GM12878 (cell line): ENCODE measurements at regions not wholly inside any gene's neighbourhood (a gene's known extent, or its start where the extent isn't known, plus 50 kb on each side); places are given as distances from the start of the nearest gene placed in this dataset.

Experiments used
- ATAC-seq: fragments of 200-7000 bp; cut with Tn5 transposase; 3 replicates; pipeline ENCODE4 v1.9.1; 2020; ENCODE audit warnings: mild to moderate bottlenecking, moderate library complexity
- BruUV-seq: library from RNA; stranded (reverse); fragments of 400-500 nt; replicated peaks from 2 replicates; lab custom pipeline; 2021; lab: Mats Ljungman, UMichigan
- CTCF ChIA-PET: fragments of 300-600 bp; sonication (Branson Sonifier 250); formaldehyde crosslinking; extraction: SDS; loops from one replicate; lab custom pipeline; 2021; ENCODE audit warnings: inconsistent platforms; lab: Yijun Ruan, JAX
- POLR2A ChIA-PET: fragments of 350-600 bp; formaldehyde crosslinking; extraction: SDS; loops from one replicate; lab custom pipeline; 2021; ENCODE audit warnings: inconsistent platforms; lab: Charles Lee
- RAD21 ChIA-PET: fragments of 300-600 bp; sonication (Branson Sonifier 250); formaldehyde crosslinking; loops from one replicate; lab custom pipeline; 2023; ENCODE audit warnings: antibody characterized with exemption; ENCODE audit not compliant: unreplicated experiment; lab: Charles Lee
- SMC1A ChIA-PET: fragments of 300-600 bp; sonication (Branson Sonifier 250); formaldehyde crosslinking; loops from one replicate; lab custom pipeline; 2023; ENCODE audit not compliant: unreplicated experiment, uncharacterized antibody; lab: Charles Lee
- DNase-seq: peaks from one replicate; pipeline ENCODE4 v3.0.0-alpha.2; 2011; ENCODE audit warnings: low read depth, low spot score
- FAIRE-seq: peaks from 3 replicates; lab custom pipeline; 2011; peaks lifted over from hg19 to GRCh38; lab: Jason Lieb, UNC
- H2AFZ ChIP-seq: 2 replicates; pipeline ENCODE4 v1.6.0; 2011; ENCODE audit warnings: low read depth, low read length, control low read depth; ENCODE audit not compliant: control insufficient read depth
- H3K27ac ChIP-seq: 2 replicates; pipeline ENCODE4 v1.5.1; 2011; ENCODE audit warnings: control low read depth; ENCODE audit not compliant: control insufficient read depth, insufficient read depth
- H3K27me3 ChIP-seq, 2 experiments: replicated peaks in 1 of 2; 2 replicates each; pipeline versions ENCODE4 v1.6.0 to v1.6.1; 2011; ENCODE audit warnings: low read length in 1 of 2; ENCODE audit not compliant: control insufficient read depth in 2 of 2, insufficient read depth in 2 of 2
- H3K36me3 ChIP-seq, 2 experiments: 2 replicates each; pipeline ENCODE4 v1.5.1; 2011; ENCODE audit warnings: low read length in 1 of 2; ENCODE audit not compliant: control insufficient read depth in 2 of 2, insufficient read depth in 2 of 2
- H3K4me1 ChIP-seq: 2 replicates; pipeline ENCODE4 v1.6.1; 2011; ENCODE audit warnings: mild to moderate bottlenecking, low read length, moderate library complexity, mixed read lengths; ENCODE audit not compliant: control insufficient read depth, insufficient read depth
- H3K4me2 ChIP-seq: 2 replicates; pipeline ENCODE4 v1.6.0; 2011; ENCODE audit warnings: control low read depth; ENCODE audit not compliant: control insufficient read depth, insufficient read depth
- H3K4me3 ChIP-seq: fragments of 200-600 bp; sonication (generic); 2 replicates; pipeline ENCODE4 v1.5.1; 2016
- H3K79me2 ChIP-seq: 2 replicates; pipeline ENCODE4 v1.6.0; 2011; ENCODE audit warnings: low read length; ENCODE audit not compliant: control insufficient read depth, insufficient read depth
- H3K9ac ChIP-seq: 2 replicates; pipeline ENCODE4 v1.8.0; 2011; ENCODE audit warnings: low read length, control low read depth, mixed read lengths; ENCODE audit not compliant: control insufficient read depth, insufficient read depth
- H3K9me3 ChIP-seq: replicated peaks from 3 replicates; pipeline ENCODE4 v1.5.1; 2011; ENCODE audit warnings: mild to moderate bottlenecking, low read length; ENCODE audit not compliant: control insufficient read depth, insufficient read depth
- H4K20me1 ChIP-seq: 2 replicates; pipeline ENCODE4 v1.6.0; 2011; ENCODE audit not compliant: control insufficient read depth, insufficient read depth
- BCLAF1 ChIP-seq: fragments of 450-650 bp; IDR thresholded peaks from 2 replicates; pipeline ENCODE4 v1.6.1; 2017; ENCODE audit warnings: antibody characterized with exemption, mild to moderate bottlenecking, moderate library complexity
- IKZF1 ChIP-seq: fragments of 450-650 bp; conservative IDR thresholded peaks from 2 replicates; pipeline ENCODE4 v1.6.1; 2017; ENCODE audit warnings: antibody characterized with exemption, mild to moderate bottlenecking
- MXI1 ChIP-seq: fragments of 150-350 bp; IDR thresholded peaks from 2 replicates; pipeline ENCODE4 v1.6.1; 2011; ENCODE audit warnings: low read depth, mild to moderate bottlenecking, inconsistent platforms, low read length, improper control_type of control experiment
- NFYA ChIP-seq: IDR thresholded peaks from 2 replicates; pipeline ENCODE4 v1.6.1; 2011; ENCODE audit warnings: low read depth, mild to moderate bottlenecking, low read length, improper control_type of control experiment, borderline replicate concordance
- PAX5 ChIP-seq: IDR thresholded peaks from 2 replicates; pipeline ENCODE4 v1.6.1; 2011; ENCODE audit warnings: low read depth, low read length, borderline replicate concordance
- WGBS: methylation state at CpG from one replicate; pipeline ENCODE4 v1.1.6; 2016; ENCODE audit warnings: low lambda C conversion rate; ENCODE audit not compliant: insufficient replicate concordance, insufficient coverage; ENCODE audit errors: missing lambda C conversion rate; 5-methylcytosine and 5-hydroxymethylcytosine counted together
- in situ Hi-C: fragments of 300-500 bp; cut with MboI; formaldehyde crosslinking; loops from 9 replicates; pipeline ENCODE4 v1.14.3; 2018; ENCODE audit warnings: mixed read lengths
- intact Hi-C: fragments of 100-400 bp; cut with micrococcal nuclease; formaldehyde crosslinking; loops from one replicate; pipeline ENCODE4 v1.14.2; 2022; ENCODE audit not compliant: unreplicated experiment
- TF ChIP-seq, protein P1 (sequence below): fragments of 450-650 bp; IDR thresholded peaks from 2 replicates; pipeline ENCODE4 v1.6.1; 2017; ENCODE audit warnings: low read depth, mild to moderate bottlenecking, moderate library complexity
- TF ChIP-seq, protein P2 (sequence below): IDR thresholded peaks from 2 replicates; pipeline ENCODE4 v1.6.1; 2011; ENCODE audit warnings: mild to moderate bottlenecking, low read depth, low read length, moderate library complexity; ENCODE audit not compliant: insufficient replicate concordance

DNA sequence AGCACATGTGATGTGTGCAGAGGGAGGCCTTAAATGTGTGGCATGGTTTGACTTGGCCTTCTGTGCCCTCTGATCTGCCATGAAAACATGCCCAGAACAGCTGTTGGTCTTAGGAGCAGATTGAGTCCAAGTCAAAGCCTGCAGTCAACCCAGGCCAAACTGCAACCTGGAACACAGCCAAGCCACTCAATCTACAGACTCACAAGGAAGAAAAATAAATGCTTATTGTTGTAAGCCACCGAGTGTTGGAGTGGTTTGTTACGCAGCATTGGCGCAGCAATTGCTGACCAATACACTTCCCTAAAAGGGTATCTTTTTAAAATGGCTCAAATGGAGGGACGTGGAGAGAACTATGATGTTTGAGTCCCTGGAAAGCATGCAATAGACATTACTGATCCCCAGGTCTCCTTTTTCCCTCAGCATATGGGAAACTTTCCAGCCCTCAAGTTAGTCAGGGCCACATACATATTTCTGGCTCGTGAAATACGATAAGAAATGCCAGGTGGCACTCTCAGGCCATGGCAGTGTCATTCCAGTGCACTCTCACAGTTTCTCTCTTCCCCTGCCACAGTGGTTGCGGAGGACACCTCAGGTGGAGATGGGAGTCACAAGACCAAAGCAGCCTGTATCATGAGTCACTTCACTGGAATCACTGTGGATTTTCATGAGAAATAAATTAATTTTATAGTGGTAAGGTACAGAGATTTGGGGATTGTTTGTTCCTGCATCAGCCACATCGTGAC lies 168.0 kb upstream of the ZNF618 start:
- in situ Hi-C loops: no loop called here
- no peaks in the 10 kb centered on the region for H3K4me1 ChIP-seq
- 17% methylated on average over 8 of the region's 8 CpGs for WGBS
- DNase-seq (no peak), FAIRE-seq (no peak), ATAC-seq (no peak)
- no peak for TF ChIP-seq IKZF1
- TF ChIP-seq BCLAF1: no peak
- TF ChIP-seq, protein P1, sequence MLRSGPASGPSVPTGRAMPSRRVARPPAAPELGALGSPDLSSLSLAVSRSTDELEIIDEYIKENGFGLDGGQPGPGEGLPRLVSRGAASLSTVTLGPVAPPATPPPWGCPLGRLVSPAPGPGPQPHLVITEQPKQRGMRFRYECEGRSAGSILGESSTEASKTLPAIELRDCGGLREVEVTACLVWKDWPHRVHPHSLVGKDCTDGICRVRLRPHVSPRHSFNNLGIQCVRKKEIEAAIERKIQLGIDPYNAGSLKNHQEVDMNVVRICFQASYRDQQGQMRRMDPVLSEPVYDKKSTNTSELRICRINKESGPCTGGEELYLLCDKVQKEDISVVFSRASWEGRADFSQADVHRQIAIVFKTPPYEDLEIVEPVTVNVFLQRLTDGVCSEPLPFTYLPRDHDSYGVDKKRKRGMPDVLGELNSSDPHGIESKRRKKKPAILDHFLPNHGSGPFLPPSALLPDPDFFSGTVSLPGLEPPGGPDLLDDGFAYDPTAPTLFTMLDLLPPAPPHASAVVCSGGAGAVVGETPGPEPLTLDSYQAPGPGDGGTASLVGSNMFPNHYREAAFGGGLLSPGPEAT: no peak
- TF ChIP-seq, protein P2, sequence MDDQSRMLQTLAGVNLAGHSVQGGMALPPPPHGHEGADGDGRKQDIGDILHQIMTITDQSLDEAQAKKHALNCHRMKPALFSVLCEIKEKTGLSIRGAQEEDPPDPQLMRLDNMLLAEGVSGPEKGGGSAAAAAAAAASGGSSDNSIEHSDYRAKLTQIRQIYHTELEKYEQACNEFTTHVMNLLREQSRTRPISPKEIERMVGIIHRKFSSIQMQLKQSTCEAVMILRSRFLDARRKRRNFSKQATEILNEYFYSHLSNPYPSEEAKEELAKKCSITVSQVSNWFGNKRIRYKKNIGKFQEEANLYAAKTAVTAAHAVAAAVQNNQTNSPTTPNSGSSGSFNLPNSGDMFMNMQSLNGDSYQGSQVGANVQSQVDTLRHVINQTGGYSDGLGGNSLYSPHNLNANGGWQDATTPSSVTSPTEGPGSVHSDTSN: no peak
- TF ChIP-seq MXI1: no peak
- TF ChIP-seq PAX5: no peak
- TF ChIP-seq NFYA: no peak
- no peak overlapping the region for H2AFZ ChIP-seq
- H3K27me3 ChIP-seq: no peaks in the 10 kb centered on the region; a peak in 1 of 4 replicates
- no peak overlapping the region for H3K4me2 ChIP-seq
- BruUV-seq: no TSS peak
- ChIA-PET SMC1A (no interaction called here), CTCF (interaction anchor here (0.7 kb wide), 1 partner anchor 26 kb away, joined by 3 read pairs; no protein-coding TSS in a partner anchor), POLR2A (no interaction called here), RAD21 (no interaction called here)
- no peaks in the 10 kb centered on the region for H3K36me3 ChIP-seq
- H3K9ac ChIP-seq: no peak overlapping the region
- no peaks in the 10 kb centered on the region for H4K20me1 ChIP-seq
- H3K9me3 ChIP-seq: no peaks in the 10 kb centered on the region; the same call in 2 of the 3 replicates
- H3K27ac ChIP-seq: no peak overlapping the region
- no peaks in the 10 kb centered on the region for H3K79me2 ChIP-seq
- no peak overlapping the region for H3K4me3 ChIP-seq
- intact Hi-C loops: no loop called here
